H1 (cell line): ENCODE measurements at regions not wholly inside any gene's neighbourhood (a gene's known extent, or its start where the extent isn't known, plus 50 kb on each side); places are given as distances from the start of the nearest gene placed in this dataset.

Experiments
- CTCF ChIA-PET: fragments of 300-600 bp; sonication (Branson Sonifier 250); formaldehyde crosslinking; loops from one replicate; lab custom pipeline; 2021; ENCODE audit not compliant: partially characterized antibody; lab: Charles Lee
- POLR2A ChIA-PET: fragments of 300-600 bp; sonication (Branson Sonifier 250); formaldehyde crosslinking; loops from one replicate; lab custom pipeline; 2021; ENCODE audit warnings: inconsistent platforms; ENCODE audit not compliant: partially characterized antibody; lab: Charles Lee
- DNase-seq, 2 experiments: peaks; one replicate each; pipeline versions ENCODE4 v3.0.0 to v3.0.0-alpha.2; 2010 to 2022; ENCODE audit warnings: low spot score in 2 of 2, low read depth in 1 of 2, mixed read lengths in 1 of 2
- FAIRE-seq: peaks from 2 replicates; lab custom pipeline; 2011; peaks lifted over from hg19 to GRCh38; lab: Jason Lieb, UNC
- H2AFZ ChIP-seq: 2 replicates; pipeline ENCODE4 v1.8.1; 2012; ENCODE audit warnings: low read length, inconsistent platforms
- H2AK5ac ChIP-seq: 2 replicates; pipeline ENCODE4 v1.6.1; 2013; ENCODE audit warnings: low read depth, low read length
- H2BK120ac ChIP-seq: replicated peaks from 2 replicates; pipeline ENCODE3; 2013; ENCODE audit warnings: low read depth, low read length, inconsistent platforms
- H2BK12ac ChIP-seq: 2 replicates; pipeline ENCODE4 v1.6.1; 2013; ENCODE audit warnings: low read depth, low read length
- H2BK15ac ChIP-seq: 2 replicates; pipeline ENCODE4 v1.6.1; 2013; ENCODE audit warnings: low read length
- H2BK20ac ChIP-seq: 2 replicates; pipeline ENCODE4 v1.6.1; 2013; ENCODE audit warnings: low read length
- H2BK5ac ChIP-seq: 2 replicates; pipeline ENCODE4 v1.6.1; 2013; ENCODE audit warnings: low read depth, low read length
- H3K14ac ChIP-seq: 2 replicates; pipeline ENCODE4 v1.6.1; 2013; ENCODE audit warnings: inconsistent platforms; ENCODE audit not compliant: insufficient read length
- H3K18ac ChIP-seq: 2 replicates; pipeline ENCODE4 v1.6.1; 2013; ENCODE audit warnings: low read length; ENCODE audit errors: extremely low read depth
- H3K23ac ChIP-seq: 2 replicates; pipeline ENCODE4 v1.6.1; 2013; ENCODE audit warnings: inconsistent platforms; ENCODE audit not compliant: insufficient read length
- H3K23me2 ChIP-seq: 2 replicates; pipeline ENCODE4 v1.6.1; 2013; ENCODE audit warnings: low read depth, low read length
- H3K27ac ChIP-seq: 2 replicates; pipeline ENCODE4 v1.6.1; 2011; ENCODE audit warnings: low read depth, low read length, inconsistent platforms
- H3K27me3 ChIP-seq, 4 experiments: replicated peaks in 1 of 4; 1 replicate in 1 of 4; 2 replicates in 3 of 4; pipeline versions ENCODE4 v1.6.1 to v1.8.1; 2011 to 2013; ENCODE audit warnings: low read length in 3 of 4, mild to moderate bottlenecking in 3 of 4, inconsistent platforms in 2 of 4, mixed read lengths in 2 of 4, moderate library complexity in 1 of 4; ENCODE audit not compliant: control insufficient read depth in 3 of 4, insufficient read depth in 3 of 4; ENCODE audit errors: extremely low read depth in 1 of 4
- H3K36me3 ChIP-seq, 4 experiments: 2 replicates each; pipeline versions ENCODE4 v1.6.1 to v1.8.1; 2011 to 2013; ENCODE audit warnings: mild to moderate bottlenecking in 4 of 4, low read length in 3 of 4, moderate library complexity in 2 of 4, control low read depth in 1 of 4, inconsistent platforms in 1 of 4; ENCODE audit not compliant: insufficient read depth in 4 of 4, control insufficient read depth in 2 of 4
- H3K4ac ChIP-seq: replicated peaks from 2 replicates; pipeline ENCODE3; 2013; ENCODE audit warnings: low read length, low read depth, mixed read lengths, inconsistent platforms; ENCODE audit not compliant: insufficient read length
- H3K4me1 ChIP-seq, 4 experiments: replicated peaks in 1 of 4; 1 replicate in 1 of 4; 2 replicates in 3 of 4; pipeline versions ENCODE4 v1.6.1 to v1.8.1; 2011 to 2013; ENCODE audit warnings: low read length in 3 of 4, inconsistent platforms in 2 of 4, mixed read lengths in 1 of 4; ENCODE audit not compliant: insufficient read depth in 4 of 4, control insufficient read depth in 3 of 4
- H3K4me2 ChIP-seq, 2 experiments: 2 replicates each; pipeline versions ENCODE4 v1.6.1 to v1.8.1; 2011 to 2013; ENCODE audit warnings: low read depth in 2 of 2, low read length in 2 of 2, control low read depth in 1 of 2, inconsistent platforms in 1 of 2, mild to moderate bottlenecking in 1 of 2; ENCODE audit not compliant: insufficient read depth in 1 of 2
- H3K4me3 ChIP-seq, 4 experiments: fragments of 200-600, 300-600 bp in 1 of 4; sonication (generic), shearing (Covaris generic), sonication (Bioruptor Twin) in 1 of 4; 2 replicates each; pipeline versions ENCODE4 v1.5.1 to v1.8.1; 2011 to 2016; ENCODE audit warnings: low read length in 4 of 4, low read depth in 3 of 4, control low read depth in 2 of 4, inconsistent platforms in 2 of 4, mild to moderate bottlenecking in 2 of 4, mixed read lengths in 1 of 4, moderate library complexity in 1 of 4; ENCODE audit not compliant: insufficient read depth in 2 of 4; ENCODE audit errors: extremely low read depth in 1 of 4
- H3K56ac ChIP-seq: replicated peaks from 2 replicates; pipeline ENCODE3; 2013; ENCODE audit warnings: low read depth, mild to moderate bottlenecking, mixed read lengths, low read length, inconsistent platforms; ENCODE audit not compliant: insufficient read length
- H3K79me1 ChIP-seq: 2 replicates; pipeline ENCODE4 v1.6.1; 2013; ENCODE audit warnings: low read depth, low read length, control low read depth
- H3K79me2 ChIP-seq, 2 experiments: 2 replicates each; pipeline versions ENCODE4 v1.6.1 to v1.8.1; 2012 to 2013; ENCODE audit warnings: low read length in 2 of 2, mild to moderate bottlenecking in 2 of 2, inconsistent platforms in 1 of 2; ENCODE audit not compliant: insufficient read depth in 2 of 2, control insufficient read depth in 1 of 2
- H3K9ac ChIP-seq, 4 experiments: replicated peaks in 1 of 4; 1 replicate in 1 of 4; 2 replicates in 3 of 4; pipeline versions ENCODE4 v1.6.1 to v1.8.1; 2011 to 2013; ENCODE audit warnings: low read depth in 3 of 4, low read length in 3 of 4, control low read depth in 2 of 4, mild to moderate bottlenecking in 2 of 4, moderate library complexity in 2 of 4, inconsistent platforms in 1 of 4; ENCODE audit errors: extremely low read depth in 1 of 4
- H3K9me3 ChIP-seq, 2 experiments: 2 replicates each; pipeline versions ENCODE4 v1.6.1 to v1.8.1; 2012 to 2013; ENCODE audit warnings: mild to moderate bottlenecking in 2 of 2, moderate library complexity in 2 of 2, control low read depth in 1 of 2, inconsistent platforms in 1 of 2, low read depth in 1 of 2, low read length in 1 of 2, mixed read lengths in 1 of 2; ENCODE audit not compliant: insufficient read depth in 2 of 2
- H4K20me1 ChIP-seq, 2 experiments: replicated peaks in 1 of 2; 2 replicates each; pipeline versions ENCODE3 to v1.8.1; 2011 to 2013; ENCODE audit warnings: inconsistent platforms in 2 of 2, low read length in 2 of 2, mild to moderate bottlenecking in 1 of 2; ENCODE audit not compliant: insufficient read depth in 2 of 2, control insufficient read depth in 1 of 2
- H4K5ac ChIP-seq: 2 replicates; pipeline ENCODE4 v1.6.1; 2013; ENCODE audit warnings: low read length, low read depth, mixed read lengths, inconsistent platforms; ENCODE audit not compliant: insufficient read length
- H4K8ac ChIP-seq: 2 replicates; pipeline ENCODE4 v1.8.0; 2013; ENCODE audit warnings: mild to moderate bottlenecking, moderate library complexity, low read length, inconsistent platforms; ENCODE audit not compliant: insufficient read depth; ENCODE audit errors: extremely low read depth
- H4K91ac ChIP-seq: replicated peaks from 2 replicates; pipeline ENCODE3; 2013; ENCODE audit warnings: low read length, mixed read lengths, inconsistent platforms; ENCODE audit not compliant: insufficient read length
- CBX5 ChIP-seq: fragments of 300-800, 300-1000 bp; sonication (generic); IDR thresholded peaks from 2 replicates; pipeline ENCODE4 v1.7.1; 2016; ENCODE audit warnings: antibody characterized with exemption, low read length, low read depth
- KDM1A ChIP-seq: fragments of 200-600, 300-600 bp; sonication (generic); IDR thresholded peaks from 2 replicates; pipeline ENCODE4 v1.7.1; 2016; ENCODE audit warnings: mild to moderate bottlenecking, low read length, borderline replicate concordance
- NANOG ChIP-seq: IDR thresholded peaks from 2 replicates; pipeline ENCODE4 v1.6.1; 2011; ENCODE audit warnings: low read length, low read depth, mild to moderate bottlenecking, inconsistent platforms; ENCODE audit not compliant: insufficient read depth, poor library complexity, severe bottlenecking
- PHF8 ChIP-seq: fragments of 200-600 bp; sonication (generic); conservative IDR thresholded peaks from 2 replicates; pipeline ENCODE4 v1.7.1; 2012; ENCODE audit warnings: low read depth, mild to moderate bottlenecking, inconsistent platforms, low read length, moderate library complexity
- POLR2AphosphoS5 ChIP-seq: IDR thresholded peaks from 2 replicates; pipeline ENCODE4 v1.6.1; 2011; ENCODE audit warnings: low read depth, low read length
- RBBP5 ChIP-seq: IDR thresholded peaks from 2 replicates; pipeline ENCODE4 v1.7.1; 2012; ENCODE audit warnings: low read depth, mild to moderate bottlenecking, inconsistent platforms, low read length, moderate library complexity, borderline replicate concordance
- SIN3A ChIP-seq, 2 experiments: IDR thresholded peaks in 1 of 2; conservative IDR thresholded peaks in 1 of 2; 2 replicates each; pipeline ENCODE4 v1.6.1; 2011 to 2012; ENCODE audit warnings: low read length in 2 of 2, improper control_type of control experiment in 1 of 2, low read depth in 1 of 2, mild to moderate bottlenecking in 1 of 2
- SIRT6 ChIP-seq: IDR thresholded peaks from one replicate; pipeline ENCODE4 v1.7.1; 2012; ENCODE audit warnings: low read length, inconsistent platforms
- SP4 ChIP-seq: IDR thresholded peaks from 2 replicates; pipeline ENCODE4 v1.6.1; 2012; ENCODE audit warnings: low read length, inconsistent platforms
- TAF7 ChIP-seq: optimal IDR thresholded peaks from 2 replicates; pipeline ENCODE3; 2011; ENCODE audit warnings: low read depth, mild to moderate bottlenecking, inconsistent platforms, low read length, moderate library complexity, borderline replicate concordance
- whole genome bisulfite sequencing, 2 experiments: shearing (Covaris generic) in 1 of 2; methylation state at CpG; one replicate each; pipeline versions ENCODE4 v1.1.6 to v1.1.7; 2013 to 2015; ENCODE audit warnings: low lambda C conversion rate in 2 of 2, mixed read lengths in 2 of 2, inconsistent platforms in 1 of 2, low coverage in 1 of 2, missing lambda C conversion rate in 1 of 2; ENCODE audit not compliant: insufficient replicate concordance in 2 of 2, insufficient coverage in 1 of 2, insufficient read length in 1 of 2; ENCODE audit errors: extremely low coverage in 1 of 2, missing lambda C conversion rate in 1 of 2; 5-methylcytosine and 5-hydroxymethylcytosine counted together
- TF ChIP-seq, protein P1 (sequence below): IDR thresholded peaks from 2 replicates; pipeline ENCODE4 v1.6.1; 2012; ENCODE audit warnings: inconsistent platforms
- TF ChIP-seq, protein P2 (sequence below): IDR thresholded peaks from 2 replicates; pipeline ENCODE4 v1.6.1; 2011; ENCODE audit warnings: low read depth, mild to moderate bottlenecking, low read length; ENCODE audit not compliant: insufficient read depth

DNA sequence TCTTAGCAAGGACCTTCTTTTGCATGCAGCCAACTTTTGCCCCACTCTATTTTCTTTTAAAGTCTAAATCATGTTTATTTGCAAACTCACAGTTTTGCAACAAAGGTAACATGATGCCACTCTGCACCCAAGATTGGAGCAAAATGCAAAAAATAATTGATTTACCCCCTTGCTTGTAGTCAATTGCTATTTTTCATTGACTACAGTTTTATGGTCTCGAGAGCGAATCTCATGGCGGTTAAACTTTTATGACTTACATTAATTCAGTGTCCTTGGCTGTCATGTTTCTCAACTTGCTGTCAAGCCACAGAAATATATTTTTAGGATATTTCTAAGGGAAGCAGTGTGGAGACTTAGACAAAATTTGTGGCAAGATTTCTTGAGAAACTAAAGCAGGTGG lies 110.0 kb upstream of the JCAD start:
- Histone ChIP-seq H2BK12ac (no peak overlapping the region), H3K4ac (no peak overlapping the region), H3K27me3 (no peaks in the 10 kb centered on the region), H4K8ac (no peak overlapping the region), H3K4me3 (no peak overlapping the region), H3K23ac (no peak overlapping the region), H4K91ac (no peak overlapping the region), H3K56ac (no peak overlapping the region), H3K9ac (no peak overlapping the region), H2BK5ac (no peak overlapping the region), H3K18ac (no peak overlapping the region), H3K9me3 (no peaks in the 10 kb centered on the region), H3K14ac (no peak overlapping the region), H3K27ac (no peak overlapping the region), H2BK120ac (no peak overlapping the region), H2BK15ac (no peak overlapping the region), H4K5ac (no peak overlapping the region), H3K23me2 (no peaks in the 10 kb centered on the region), H2AFZ (no peak overlapping the region), H2BK20ac (no peak overlapping the region), H3K4me1 (no peaks in the 10 kb centered on the region), H3K4me2 (no peak overlapping the region), H3K36me3 (no peaks in the 10 kb centered on the region), H4K20me1 (no peaks in the 10 kb centered on the region), H3K79me2 (no peaks in the 10 kb centered on the region), H3K79me1 (no peaks in the 10 kb centered on the region), H2AK5ac (no peak overlapping the region)
- no peak for TF ChIP-seq SP4
- TF ChIP-seq POLR2AphosphoS5, result no peak
- no peak for TF ChIP-seq CBX5
- no peak for TF ChIP-seq TAF7
- TF ChIP-seq SIRT6, result no peak
- no peak for TF ChIP-seq PHF8
- no peak for TF ChIP-seq SIN3A (conservative IDR thresholded peaks at IDR 0.05 in 1 of 2, IDR thresholded peaks at IDR 0.05 in 1 of 2; ENCODE audit: low read depth in 1 of 2, low read length in 2 of 2)
- no peak for TF ChIP-seq NANOG
- TF ChIP-seq, protein P1, sequence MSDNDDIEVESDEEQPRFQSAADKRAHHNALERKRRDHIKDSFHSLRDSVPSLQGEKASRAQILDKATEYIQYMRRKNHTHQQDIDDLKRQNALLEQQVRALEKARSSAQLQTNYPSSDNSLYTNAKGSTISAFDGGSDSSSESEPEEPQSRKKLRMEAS, result no peak
- no peak for TF ChIP-seq KDM1A
- TF ChIP-seq, protein P2, sequence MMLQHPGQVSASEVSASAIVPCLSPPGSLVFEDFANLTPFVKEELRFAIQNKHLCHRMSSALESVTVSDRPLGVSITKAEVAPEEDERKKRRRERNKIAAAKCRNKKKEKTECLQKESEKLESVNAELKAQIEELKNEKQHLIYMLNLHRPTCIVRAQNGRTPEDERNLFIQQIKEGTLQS, result no peak
- no peak for TF ChIP-seq RBBP5
- FAIRE-seq (no peak), DNase-seq (no peak)
- ChIA-PET CTCF (no interaction called here), POLR2A (no interaction called here)
- 99% methylated on average over 3 of the region's 3 CpGs; no CpG with 5 or more reads in 1 of the 2 experiments for WGBS, 2 experiments
